ENCODE measurements at regions not wholly inside any gene's neighbourhood (a gene's known extent, or its start where the extent isn't known, plus 50 kb on each side); places are given as distances from the start of the nearest gene placed in this dataset.

DNA sequence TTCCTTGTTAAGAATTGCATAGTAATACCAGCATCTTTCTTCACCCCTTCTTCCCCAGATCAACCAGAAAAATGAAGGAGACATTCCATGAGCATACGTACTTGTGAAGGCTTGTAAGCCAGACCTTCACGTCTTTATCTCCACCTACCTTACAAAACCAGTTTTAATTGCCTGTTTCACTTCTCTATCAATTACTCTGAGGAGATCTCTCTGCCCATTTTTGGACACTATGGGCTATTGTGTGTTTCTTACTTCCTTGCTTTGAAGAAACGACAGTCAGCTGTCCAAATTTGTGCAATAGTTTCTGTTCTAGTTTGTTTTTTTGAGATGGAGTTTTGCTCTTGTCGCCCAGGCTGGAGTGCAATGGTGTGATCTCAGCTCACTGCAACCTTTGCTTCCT, 349.7 kb upstream of the MBL2 start (continued):
- no peak for TF ChIP-seq FOSL1 (IDR thresholded peaks at IDR 0.05; ENCODE audit: low read depth)
- TF ChIP-seq SRF (IDR thresholded peaks at IDR 0.05; ENCODE audit: low read depth) = no peak
- no peak for TF ChIP-seq RAD21 (IDR thresholded peaks at IDR 0.05; ENCODE audit: low read depth)
- TF ChIP-seq SP1 (IDR thresholded peaks at IDR 0.05; ENCODE audit: low read depth) = no peak
- TF ChIP-seq, protein P1, sequence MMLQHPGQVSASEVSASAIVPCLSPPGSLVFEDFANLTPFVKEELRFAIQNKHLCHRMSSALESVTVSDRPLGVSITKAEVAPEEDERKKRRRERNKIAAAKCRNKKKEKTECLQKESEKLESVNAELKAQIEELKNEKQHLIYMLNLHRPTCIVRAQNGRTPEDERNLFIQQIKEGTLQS (IDR thresholded peaks at IDR 0.05) = no peak
- TF ChIP-seq TCF7L2 (IDR thresholded peaks at IDR 0.05; ENCODE audit: borderline replicate concordance, extremely low read depth, insufficient read depth, insufficient read length) = no peak
- no peak for TF ChIP-seq EZH2phosphoT487 (IDR thresholded peaks at IDR 0.05; ENCODE audit: borderline replicate concordance)

DNA sequence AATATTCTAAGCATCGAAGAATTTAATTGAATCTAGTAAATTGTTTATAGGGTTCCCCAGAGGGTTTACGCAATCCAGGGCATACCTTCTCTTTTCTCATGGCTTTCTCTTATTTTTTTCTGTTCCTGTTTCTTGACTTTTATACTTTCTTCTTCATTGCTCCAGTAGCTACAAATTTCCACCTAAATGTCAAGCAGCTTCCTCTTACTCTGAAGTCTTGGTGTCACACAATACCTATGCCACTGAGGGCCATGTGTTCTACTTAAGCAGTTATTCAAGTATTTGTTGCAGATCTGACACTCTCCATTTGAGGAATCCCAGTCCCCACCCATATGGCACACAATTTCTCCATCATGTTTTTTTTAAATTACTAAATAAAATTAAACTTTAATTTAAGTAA, 343.1 kb upstream of the MBL2 start:
- no peak for DNase-seq (ENCODE audit: low read depth, low spot score)
- H3K27me3 ChIP-seq (ENCODE audit: insufficient read depth, low read length) = no peaks in the 10 kb centered on the region
- no peak overlapping the region for H3K27ac ChIP-seq (ENCODE audit: low read depth, low read length)
- intact Hi-C loops (cut with micrococcal nuclease) = no loop called here
- no TSS peak for BruUV-seq (replicated peaks)
- no peaks in the 10 kb centered on the region for H3K4me1 ChIP-seq (ENCODE audit: control insufficient read depth in 1 of 2, insufficient read depth in 2 of 2, low read length in 2 of 2)
- no peak overlapping the region for H3K9ac ChIP-seq (ENCODE audit: low read length)
- no peaks in the 10 kb centered on the region for H3K36me3 ChIP-seq (ENCODE audit: control insufficient read depth in 1 of 2, insufficient read depth in 2 of 2, low read length in 2 of 2)
- ChIA-PET POLR2A (no interaction called here), CTCF (no interaction called here), RAD21 (ENCODE audit: low non-redundant PET in 1 of 2, low total read pairs in 2 of 2, uncharacterized antibody in 2 of 2, unreplicated experiment in 2 of 2) (no interaction called here)
- no peak for TF ChIP-seq EZH2 (IDR thresholded peaks at IDR 0.05)
- TF ChIP-seq ZFX (IDR thresholded peaks at IDR 0.05) = no peak
- no peak for TF ChIP-seq SP1 (IDR thresholded peaks at IDR 0.05; ENCODE audit: low read depth)
- no peak for TF ChIP-seq RAD21 (IDR thresholded peaks at IDR 0.05; ENCODE audit: low read depth)
- no peak for TF ChIP-seq FOSL1 (IDR thresholded peaks at IDR 0.05; ENCODE audit: low read depth)
- no peak for TF ChIP-seq POLR2A (IDR thresholded peaks at IDR 0.05; ENCODE audit: borderline replicate concordance, extremely low read depth, insufficient read depth, insufficient read length)
- TF ChIP-seq, protein P2, sequence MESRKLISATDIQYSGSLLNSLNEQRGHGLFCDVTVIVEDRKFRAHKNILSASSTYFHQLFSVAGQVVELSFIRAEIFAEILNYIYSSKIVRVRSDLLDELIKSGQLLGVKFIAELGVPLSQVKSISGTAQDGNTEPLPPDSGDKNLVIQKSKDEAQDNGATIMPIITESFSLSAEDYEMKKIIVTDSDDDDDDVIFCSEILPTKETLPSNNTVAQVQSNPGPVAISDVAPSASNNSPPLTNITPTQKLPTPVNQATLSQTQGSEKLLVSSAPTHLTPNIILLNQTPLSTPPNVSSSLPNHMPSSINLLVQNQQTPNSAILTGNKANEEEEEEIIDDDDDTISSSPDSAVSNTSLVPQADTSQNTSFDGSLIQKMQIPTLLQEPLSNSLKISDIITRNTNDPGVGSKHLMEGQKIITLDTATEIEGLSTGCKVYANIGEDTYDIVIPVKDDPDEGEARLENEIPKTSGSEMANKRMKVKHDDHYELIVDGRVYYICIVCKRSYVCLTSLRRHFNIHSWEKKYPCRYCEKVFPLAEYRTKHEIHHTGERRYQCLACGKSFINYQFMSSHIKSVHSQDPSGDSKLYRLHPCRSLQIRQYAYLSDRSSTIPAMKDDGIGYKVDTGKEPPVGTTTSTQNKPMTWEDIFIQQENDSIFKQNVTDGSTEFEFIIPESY (IDR thresholded peaks at IDR 0.05; ENCODE audit: extremely low read depth, insufficient replicate concordance, low read length) = no peak
- TF ChIP-seq, protein P3, sequence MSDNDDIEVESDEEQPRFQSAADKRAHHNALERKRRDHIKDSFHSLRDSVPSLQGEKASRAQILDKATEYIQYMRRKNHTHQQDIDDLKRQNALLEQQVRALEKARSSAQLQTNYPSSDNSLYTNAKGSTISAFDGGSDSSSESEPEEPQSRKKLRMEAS (IDR thresholded peaks at IDR 0.05) = no peak
- H3K9me3 ChIP-seq (ENCODE audit: control insufficient read depth in 1 of 2, insufficient read depth in 1 of 2, low read depth in 1 of 2, low read length in 2 of 2) = peaks cover 8 to 14% of the 10 kb centered on the region in 2 experiments; a peak in 2 of 4 replicates
- no peaks in the 10 kb centered on the region for H3K79me2 ChIP-seq (ENCODE audit: insufficient read depth, low read length)
- no peak for ATAC-seq
- H2AFZ ChIP-seq (ENCODE audit: low read depth, low read length, poor library complexity, severe bottlenecking) = no peak overlapping the region
- no peaks in the 10 kb centered on the region for H4K20me1 ChIP-seq (ENCODE audit: insufficient read depth)
- H3K4me2 ChIP-seq (ENCODE audit: low read length) = no peak overlapping the region
- no peak overlapping the region for H3K4me3 ChIP-seq (replicated peaks in 1 of 2; ENCODE audit: low read depth in 1 of 2, low read length in 2 of 2)
- no peaks in the 10 kb centered on the region for H3K9me2 ChIP-seq (ENCODE audit: insufficient read depth)
